ENCODE measurements at regions not wholly inside any gene's neighbourhood (a gene's known extent, or its start where the extent isn't known, plus 50 kb on each side); places are given as distances from the start of the nearest gene placed in this dataset.

GRCh38 chr10:131440405-131441360 is 129.2 kb upstream of the TCERG1L start:
- 84 to 87% (median 86%) methylated on average over 30 to 33 of the region's 33 CpGs for whole genome bisulfite sequencing, 3 donors
- TF ChIP-seq EP300 (IDR thresholded peaks at IDR 0.05) (no peak), POLR2A (IDR thresholded peaks at IDR 0.05) (no peak), CTCF (IDR thresholded peaks at IDR 0.05) (no peak)

GRCh38 chr10:131442271-131442670 is 130.8 kb upstream of the TCERG1L start:
- H3K27me3 ChIP-seq = no peaks in the 10 kb centered on the region
- H3K36me3 ChIP-seq = no peaks in the 10 kb centered on the region
- peaks cover 1% of the 10 kb centered on the region for H3K4me1 ChIP-seq (ENCODE audit: insufficient read depth)
- 83 to 86% (median 83%) methylated on average over 8 of the region's 8 CpGs for WGBS, 3 donors
- H3K27ac ChIP-seq = no peak overlapping the region
- H3K4me3 ChIP-seq = no peak overlapping the region
- intact Hi-C loops (cut with DNase I) = no loop called here
- H3K9me3 ChIP-seq = no peaks in the 10 kb centered on the region
- TF ChIP-seq EP300 (IDR thresholded peaks at IDR 0.05) (no peak), CTCF (IDR thresholded peaks at IDR 0.05) (no peak)
- DNase-seq = no peak

More at GRCh38 chr10:131440405-131441360, 129.2 kb upstream of the TCERG1L start:
- no peak overlapping the region for H3K4me3 ChIP-seq
- no peaks in the 10 kb centered on the region for H3K27me3 ChIP-seq
- H3K27ac ChIP-seq = no peak overlapping the region
- no peak for DNase-seq
- no peaks in the 10 kb centered on the region for H3K9me3 ChIP-seq
- intact Hi-C loops (cut with DNase I) = no loop called here
- no peaks in the 10 kb centered on the region for H3K36me3 ChIP-seq
- peaks cover 9% of the 10 kb centered on the region for H3K4me1 ChIP-seq (ENCODE audit: insufficient read depth)

GRCh38 chr10:131444286-131444685 is 132.8 kb upstream of the TCERG1L start:
- intact Hi-C loops (cut with DNase I) = no loop called here
- no peak for TF ChIP-seq POLR2A (IDR thresholded peaks at IDR 0.05)
- no peak for TF ChIP-seq CTCF (IDR thresholded peaks at IDR 0.05)
- TF ChIP-seq EP300 (IDR thresholded peaks at IDR 0.05) = no peak
- H3K27ac ChIP-seq = no peak overlapping the region
- no peaks in the 10 kb centered on the region for H3K4me1 ChIP-seq (ENCODE audit: insufficient read depth)
- H3K27me3 ChIP-seq = no peaks in the 10 kb centered on the region
- no peak for DNase-seq
- no peaks in the 10 kb centered on the region for H3K9me3 ChIP-seq
- no peak overlapping the region for H3K4me3 ChIP-seq
- no peaks in the 10 kb centered on the region for H3K36me3 ChIP-seq

- no peak overlapping the region for H3K27ac ChIP-seq
- H3K4me3 ChIP-seq = no peak overlapping the region
- no peaks in the 10 kb centered on the region for H3K36me3 ChIP-seq
- no peaks in the 10 kb centered on the region for H3K4me1 ChIP-seq (ENCODE audit: insufficient read depth)
- intact Hi-C loops (cut with DNase I) = no loop called here
- H3K9me3 ChIP-seq = no peaks in the 10 kb centered on the region
- H3K27me3 ChIP-seq = no peaks in the 10 kb centered on the region
- WGBS, 3 donors = 39 to 47% (median 43%) methylated on average over 12 of the region's 12 CpGs
- peak in 4 of 5 donors; percentile 43 to 72 (median 54) for DNase-seq
- TF ChIP-seq EP300 (IDR thresholded peaks at IDR 0.05) = no peak
Observed at GRCh38 chr10:131444862-131445461, 133.4 kb upstream of the TCERG1L start.

GRCh38 chr10:131445623-131446022 is 134.1 kb upstream of the TCERG1L start:
- 75 to 79% (median 79%) methylated on average over 8 of the region's 8 CpGs for WGBS, 3 donors
- DNase-seq = peak in 1 of 5 donors; percentile 2
- no peaks in the 10 kb centered on the region for H3K36me3 ChIP-seq
- intact Hi-C loops (cut with DNase I) = no loop called here
- no peak overlapping the region for H3K27ac ChIP-seq
- H3K4me3 ChIP-seq = no peak overlapping the region
- no peak for TF ChIP-seq POLR2A (IDR thresholded peaks at IDR 0.05)
- no peak for TF ChIP-seq EP300 (IDR thresholded peaks at IDR 0.05)
- TF ChIP-seq CTCF (IDR thresholded peaks at IDR 0.05) = no peak
- H3K4me1 ChIP-seq (ENCODE audit: insufficient read depth) = no peaks in the 10 kb centered on the region
- no peaks in the 10 kb centered on the region for H3K9me3 ChIP-seq
- no peaks in the 10 kb centered on the region for H3K27me3 ChIP-seq
